Kidney epithelial cell (primary cell): ENCODE measurements at regions not wholly inside any gene's neighbourhood (a gene's known extent, or its start where the extent isn't known, plus 50 kb on each side); places are given as distances from the start of the nearest gene placed in this dataset.
"Not testable (repeated sequence)": the region's sequence is repeated elsewhere in the genome, so short reads cannot be mapped to it uniquely, and the experiment has no call there.

Source experiments
- DNase-seq: peaks from one replicate; pipeline ENCODE4 v3.0.0-alpha.2; 2010; ENCODE audit warnings: low read depth
- H3K27me3 ChIP-seq: 2 replicates; pipeline ENCODE4 v1.6.0; 2011; ENCODE audit warnings: low read length; ENCODE audit not compliant: control insufficient read depth, insufficient read depth
- H3K36me3 ChIP-seq: 2 replicates; pipeline ENCODE4 v1.5.1; 2011; ENCODE audit warnings: low read length; ENCODE audit not compliant: control insufficient read depth, insufficient read depth
- H3K4me3 ChIP-seq: 2 replicates; pipeline ENCODE4 v1.5.1; 2011; ENCODE audit warnings: low read depth, mild to moderate bottlenecking, control low read depth, low read length
- TF ChIP-seq, protein P1 (sequence below): IDR thresholded peaks from 2 replicates; pipeline ENCODE4 v1.5.1; 2011; ENCODE audit warnings: mild to moderate bottlenecking, moderate library complexity, low read length, control low read depth, inconsistent platforms; ENCODE audit not compliant: insufficient read depth, poor library complexity, severe bottlenecking

DNA sequence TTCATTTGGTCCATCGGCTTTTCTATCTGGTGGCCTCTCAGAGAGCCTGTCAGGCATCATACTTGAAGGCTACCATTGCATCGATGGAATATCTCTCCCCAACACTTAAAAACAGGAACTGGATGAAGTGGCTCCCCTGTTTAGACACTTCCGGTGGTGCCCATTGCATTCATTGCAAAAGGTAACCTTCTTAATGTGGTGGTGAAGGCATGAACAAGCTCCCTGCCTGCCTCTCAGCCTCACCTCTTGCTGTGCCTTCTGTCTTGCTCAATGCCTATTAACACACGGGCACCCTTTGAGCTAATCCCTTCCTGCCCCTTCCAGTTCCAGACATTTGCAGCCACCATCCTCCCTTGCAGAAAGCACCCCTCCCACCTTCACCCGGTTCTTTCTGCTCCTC is 233.1 kb upstream of the MSX2 start:
- DNase-seq: no peak
- Histone ChIP-seq H3K27me3 (no peaks in the 10 kb centered on the region), H3K4me3 (no peak overlapping the region), H3K36me3 (no peaks in the 10 kb centered on the region)
- TF ChIP-seq, protein P1, sequence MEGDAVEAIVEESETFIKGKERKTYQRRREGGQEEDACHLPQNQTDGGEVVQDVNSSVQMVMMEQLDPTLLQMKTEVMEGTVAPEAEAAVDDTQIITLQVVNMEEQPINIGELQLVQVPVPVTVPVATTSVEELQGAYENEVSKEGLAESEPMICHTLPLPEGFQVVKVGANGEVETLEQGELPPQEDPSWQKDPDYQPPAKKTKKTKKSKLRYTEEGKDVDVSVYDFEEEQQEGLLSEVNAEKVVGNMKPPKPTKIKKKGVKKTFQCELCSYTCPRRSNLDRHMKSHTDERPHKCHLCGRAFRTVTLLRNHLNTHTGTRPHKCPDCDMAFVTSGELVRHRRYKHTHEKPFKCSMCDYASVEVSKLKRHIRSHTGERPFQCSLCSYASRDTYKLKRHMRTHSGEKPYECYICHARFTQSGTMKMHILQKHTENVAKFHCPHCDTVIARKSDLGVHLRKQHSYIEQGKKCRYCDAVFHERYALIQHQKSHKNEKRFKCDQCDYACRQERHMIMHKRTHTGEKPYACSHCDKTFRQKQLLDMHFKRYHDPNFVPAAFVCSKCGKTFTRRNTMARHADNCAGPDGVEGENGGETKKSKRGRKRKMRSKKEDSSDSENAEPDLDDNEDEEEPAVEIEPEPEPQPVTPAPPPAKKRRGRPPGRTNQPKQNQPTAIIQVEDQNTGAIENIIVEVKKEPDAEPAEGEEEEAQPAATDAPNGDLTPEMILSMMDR: no peak

DNA sequence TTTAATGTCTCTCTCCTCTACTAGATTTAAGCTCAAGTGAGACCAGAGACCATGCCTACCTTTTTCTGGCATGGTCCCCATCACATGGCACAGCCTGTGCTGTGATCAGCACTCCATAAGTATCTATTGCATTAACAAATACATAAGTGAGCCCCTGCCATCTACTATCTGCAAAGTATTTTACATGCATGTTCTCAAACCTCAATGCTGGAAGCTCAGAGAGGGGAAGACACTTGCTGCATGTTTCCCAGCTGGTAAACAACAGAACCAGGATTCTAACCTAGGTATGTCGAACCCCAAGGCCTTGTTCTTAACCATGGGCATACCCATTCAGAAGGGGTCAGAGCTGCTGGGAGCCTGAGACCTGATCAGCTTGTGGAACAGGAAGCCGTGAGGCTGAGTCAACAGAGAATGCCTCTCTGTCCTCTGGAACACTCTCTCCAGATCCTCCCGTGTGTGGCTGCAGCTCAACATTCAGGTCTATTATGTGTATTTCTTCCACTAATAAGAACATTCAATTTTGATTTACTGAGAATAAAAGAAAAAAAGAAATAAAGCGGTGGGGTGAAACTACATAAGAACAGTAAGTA is 232.5 kb upstream of the MSX2 start:
- DNase-seq: no peak
- Histone ChIP-seq H3K36me3 (no peaks in the 10 kb centered on the region), H3K27me3 (no peaks in the 10 kb centered on the region), H3K4me3 (no peak overlapping the region)
- TF ChIP-seq, protein P1: no peak

DNA sequence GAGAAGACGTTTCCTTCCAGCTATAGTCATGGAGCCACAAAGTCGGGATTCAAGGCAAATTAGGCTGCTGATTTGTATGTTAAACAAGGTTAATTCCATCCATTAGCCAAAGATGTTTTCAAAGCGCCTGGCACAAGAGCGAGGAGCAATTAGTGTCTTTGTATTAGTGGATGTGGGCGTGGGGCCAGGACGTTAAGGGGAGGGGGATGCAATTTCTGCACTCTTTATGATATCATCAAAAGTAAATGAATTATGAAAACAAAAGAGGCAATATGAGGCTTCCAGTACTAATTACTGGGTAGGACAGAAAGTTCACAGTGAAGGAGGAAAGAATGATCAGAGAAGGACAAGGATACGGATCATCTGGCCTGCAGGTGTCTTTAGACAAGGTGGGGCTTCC is 230.9 kb upstream of the MSX2 start:
- TF ChIP-seq, protein P1: no peak
- no peak for DNase-seq

DNA sequence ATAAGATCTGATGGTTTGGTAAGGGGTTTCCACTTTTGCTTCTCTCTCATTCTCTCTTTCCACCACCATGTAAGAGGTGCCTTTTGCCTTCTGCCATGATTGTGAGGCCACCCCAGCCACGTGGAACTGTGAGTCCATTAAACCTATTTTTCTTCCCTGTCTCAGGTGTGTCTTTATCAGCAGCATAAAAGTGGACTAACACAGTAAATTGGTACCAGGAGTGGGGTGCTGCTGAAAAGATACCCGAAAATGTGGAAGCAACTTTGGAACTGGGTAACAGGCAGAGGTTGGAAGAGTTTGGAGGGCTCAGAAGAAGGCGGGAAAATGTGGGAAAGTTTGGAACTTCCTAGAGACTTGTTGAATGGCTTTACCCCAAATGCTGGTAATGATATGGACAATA is 226.4 kb upstream of the MSX2 start:
- not testable (repeated sequence) for H3K27me3 ChIP-seq, H3K4me3 ChIP-seq, DNase-seq, H3K36me3 ChIP-seq

More for the DNA sequence above, 230.9 kb upstream of the MSX2 start:
- Histone ChIP-seq H3K27me3 (no peaks in the 10 kb centered on the region), H3K36me3 (no peaks in the 10 kb centered on the region), H3K4me3 (no peak overlapping the region)

DNA sequence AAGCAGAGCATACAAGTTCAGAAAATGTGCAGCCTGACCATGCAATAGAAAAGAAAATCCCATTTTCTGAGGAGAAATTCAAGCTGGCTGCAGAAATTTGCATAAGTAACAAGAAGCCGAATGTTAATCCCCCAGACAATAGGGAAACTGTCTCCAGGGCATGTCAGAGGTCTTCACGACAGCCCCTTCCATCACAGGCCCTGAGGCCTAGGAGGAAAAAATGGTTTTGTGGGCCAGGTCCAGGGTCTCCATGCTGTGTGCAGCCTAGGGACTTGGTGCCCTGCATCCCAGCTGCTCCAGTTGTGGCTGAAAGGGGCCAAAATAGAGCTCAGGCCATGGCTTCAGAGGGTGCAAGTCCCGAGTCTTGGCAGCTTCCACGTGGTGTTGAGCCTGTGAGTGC is 225.8 kb upstream of the MSX2 start:
- H3K4me3 ChIP-seq, DNase-seq, H3K36me3 ChIP-seq, H3K27me3 ChIP-seq: not testable (repeated sequence)

DNA sequence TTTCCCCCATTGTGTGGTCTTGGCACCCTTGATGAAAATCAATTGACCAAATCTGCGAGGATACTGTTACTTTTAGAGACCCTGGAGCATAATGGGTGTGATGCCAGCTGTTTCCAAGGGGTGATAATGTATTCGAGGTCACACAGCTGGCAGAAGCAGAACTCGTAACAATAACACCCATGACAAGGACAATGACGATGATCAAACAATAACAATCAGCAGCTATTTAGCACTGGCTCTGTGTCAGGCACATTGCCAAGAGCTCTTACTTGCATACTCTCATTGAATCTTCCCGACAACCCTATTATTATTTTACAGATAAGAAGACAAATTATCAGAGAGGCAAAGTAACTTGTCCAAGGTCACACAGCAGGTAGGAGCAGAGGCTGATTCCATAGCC is 223.7 kb upstream of the MSX2 start:
- no peak for DNase-seq
- Histone ChIP-seq H3K4me3 (no peak overlapping the region), H3K27me3 (no peaks in the 10 kb centered on the region), H3K36me3 (no peaks in the 10 kb centered on the region)
- TF ChIP-seq, protein P1: no peak

DNA sequence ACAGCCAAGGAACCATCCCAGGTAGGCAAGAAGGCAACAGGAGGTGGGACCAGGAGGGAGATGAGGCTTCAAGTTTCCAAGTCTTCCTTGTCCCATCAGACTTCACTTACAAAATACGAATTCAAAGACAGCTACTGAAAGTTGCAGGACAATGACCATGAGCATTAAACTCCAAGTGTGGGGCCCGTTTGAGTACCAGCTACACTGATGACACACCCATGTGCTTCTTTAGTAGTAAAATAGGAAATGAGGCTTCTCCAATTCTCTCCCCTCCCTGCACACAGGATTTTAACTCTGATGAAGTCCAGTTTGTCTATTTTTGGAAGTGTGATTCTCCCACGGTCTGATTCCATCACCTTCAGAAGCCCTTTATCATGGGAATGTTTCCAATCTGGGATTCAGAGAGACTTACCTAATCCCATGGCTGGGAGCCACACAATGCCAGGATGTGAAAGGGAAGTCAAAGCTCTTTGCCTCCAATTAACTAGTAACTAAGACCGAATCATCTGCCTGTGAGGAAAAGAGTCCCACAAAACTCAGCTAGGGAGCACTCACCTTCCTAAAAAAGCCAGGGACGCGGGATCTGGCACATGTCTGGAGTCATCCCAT is 222.8 kb upstream of the MSX2 start:
- Histone ChIP-seq H3K27me3 (no peaks in the 10 kb centered on the region), H3K4me3 (no peak overlapping the region), H3K36me3 (no peaks in the 10 kb centered on the region)
- DNase-seq: no peak
- TF ChIP-seq, protein P1: no peak
